ENCODE measurements at regions not wholly inside any gene's neighbourhood (a gene's known extent, or its start where the extent isn't known, plus 50 kb on each side); places are given as distances from the start of the nearest gene placed in this dataset.

DNA sequence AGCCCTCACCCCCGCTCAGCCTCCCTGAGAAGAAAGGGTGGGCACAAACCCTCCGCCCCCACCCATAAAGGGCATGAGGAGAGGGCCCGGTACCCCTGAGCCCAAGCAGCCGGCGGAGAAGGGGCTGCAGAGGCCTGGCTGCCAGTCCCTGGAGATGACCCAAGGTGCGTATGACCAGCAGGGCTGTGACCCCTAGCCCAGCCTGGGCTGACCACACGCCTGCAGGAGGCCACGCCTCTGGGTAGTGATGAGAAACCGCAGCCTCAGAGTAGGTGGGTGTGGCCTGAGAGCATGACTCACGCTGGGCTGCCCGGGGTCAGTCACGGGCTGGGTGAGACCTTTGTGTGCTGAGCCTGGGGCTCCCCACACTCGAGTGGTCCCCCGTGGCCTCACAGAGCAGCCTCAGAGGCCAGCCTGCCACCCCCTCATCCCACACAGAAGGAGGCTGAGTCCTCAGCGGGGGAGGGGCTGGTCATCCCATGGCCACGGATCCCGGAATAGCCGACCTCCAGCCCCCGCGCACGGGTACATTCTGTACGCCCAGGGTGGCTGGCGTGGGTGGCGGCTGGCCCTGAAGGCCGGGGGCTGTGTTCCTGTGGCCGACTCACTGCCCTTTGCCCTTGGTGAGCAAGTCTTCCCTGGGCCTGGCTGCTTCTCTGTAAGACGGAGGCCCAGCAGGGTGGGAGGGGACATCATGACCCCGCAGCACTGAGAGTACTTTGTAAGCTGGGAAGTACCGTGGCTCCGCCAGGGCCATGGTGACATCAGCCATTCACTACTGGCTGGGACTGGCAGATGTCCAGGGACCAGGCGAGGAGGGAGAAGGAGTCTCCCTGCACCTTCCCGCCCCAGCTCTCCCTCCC lies 110.8 kb upstream of the OTOS start:
- TF ChIP-seq, protein P1, sequence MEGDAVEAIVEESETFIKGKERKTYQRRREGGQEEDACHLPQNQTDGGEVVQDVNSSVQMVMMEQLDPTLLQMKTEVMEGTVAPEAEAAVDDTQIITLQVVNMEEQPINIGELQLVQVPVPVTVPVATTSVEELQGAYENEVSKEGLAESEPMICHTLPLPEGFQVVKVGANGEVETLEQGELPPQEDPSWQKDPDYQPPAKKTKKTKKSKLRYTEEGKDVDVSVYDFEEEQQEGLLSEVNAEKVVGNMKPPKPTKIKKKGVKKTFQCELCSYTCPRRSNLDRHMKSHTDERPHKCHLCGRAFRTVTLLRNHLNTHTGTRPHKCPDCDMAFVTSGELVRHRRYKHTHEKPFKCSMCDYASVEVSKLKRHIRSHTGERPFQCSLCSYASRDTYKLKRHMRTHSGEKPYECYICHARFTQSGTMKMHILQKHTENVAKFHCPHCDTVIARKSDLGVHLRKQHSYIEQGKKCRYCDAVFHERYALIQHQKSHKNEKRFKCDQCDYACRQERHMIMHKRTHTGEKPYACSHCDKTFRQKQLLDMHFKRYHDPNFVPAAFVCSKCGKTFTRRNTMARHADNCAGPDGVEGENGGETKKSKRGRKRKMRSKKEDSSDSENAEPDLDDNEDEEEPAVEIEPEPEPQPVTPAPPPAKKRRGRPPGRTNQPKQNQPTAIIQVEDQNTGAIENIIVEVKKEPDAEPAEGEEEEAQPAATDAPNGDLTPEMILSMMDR (IDR thresholded peaks at IDR 0.05; ENCODE audit: insufficient read depth, low read length, missing control alignments): no peak
- H3K4me3 ChIP-seq (ENCODE audit: low read depth, low read length): no peak overlapping the region
- no peak for DNase-seq (ENCODE audit: low read depth, low spot score)
- POLR2A ChIA-PET: no interaction called here
- CTCF ChIA-PET: interaction anchor here (1.0 kb wide), 2 partner anchors 8 to 187 kb away, joined by 3 to 5 read pairs; no protein-coding TSS in a partner anchor

DNA sequence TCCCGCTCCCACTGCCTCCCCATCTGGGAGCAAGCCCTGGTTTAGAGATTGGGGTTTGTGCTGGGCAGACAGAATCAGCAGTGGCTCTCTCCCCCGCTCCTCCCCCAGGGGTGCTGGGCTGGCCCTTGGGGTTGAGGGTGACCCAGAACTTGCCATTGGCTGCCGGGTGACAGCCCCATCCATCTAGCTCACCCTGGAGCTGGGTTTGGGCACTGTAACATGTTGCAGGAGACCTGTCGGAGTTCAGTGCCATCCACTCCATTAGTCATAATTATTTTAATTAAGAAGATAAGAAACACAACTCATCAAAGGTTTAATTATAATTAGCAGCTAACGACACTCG lies 111.4 kb upstream of the OTOS start:
- ChIA-PET CTCF (interaction anchor here (1.0 to 1.1 kb wide), 3 partner anchors 9 to 187 kb away, joined by 3 to 5 read pairs (median 5); no protein-coding TSS in a partner anchor), POLR2A (no interaction called here)
- H3K4me3 ChIP-seq (ENCODE audit: low read depth, low read length): no peak overlapping the region

DNA sequence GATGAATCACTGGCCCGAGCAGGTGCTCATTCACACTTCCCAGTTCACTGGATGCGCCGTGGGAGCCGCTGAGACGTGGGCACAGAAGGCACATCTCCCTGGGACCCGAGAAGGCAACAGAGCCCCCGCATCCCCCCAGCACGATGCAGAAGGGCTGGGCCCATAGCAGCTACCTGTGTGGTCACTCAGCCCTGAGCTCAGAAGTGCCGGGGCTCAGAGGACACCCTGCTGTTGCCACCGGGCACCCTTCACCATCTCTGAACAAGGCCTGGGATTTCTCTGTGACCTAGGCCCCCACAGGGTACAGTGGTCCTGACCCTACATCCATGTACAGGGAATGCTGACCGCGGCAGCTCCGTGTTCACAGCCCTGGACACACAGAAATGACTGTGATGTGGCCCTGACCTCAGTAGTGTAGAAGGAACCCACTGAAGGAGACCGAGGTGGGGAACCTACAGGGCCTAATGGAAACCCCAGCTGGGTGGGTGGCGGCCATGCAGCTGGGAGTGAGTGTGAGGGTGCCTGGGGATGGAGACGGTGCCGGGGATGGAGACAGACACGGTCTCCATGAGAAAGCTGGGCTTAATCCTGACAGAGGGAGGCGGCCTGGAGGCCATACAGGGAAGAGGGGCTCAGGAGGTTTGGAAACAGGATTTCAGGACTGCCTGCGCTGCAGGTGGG lies 111.9 kb upstream of the OTOS start:
- TF ChIP-seq, protein P1 (IDR thresholded peaks at IDR 0.05; ENCODE audit: insufficient read depth, low read length, missing control alignments): no peak
- ChIA-PET POLR2A (no interaction called here), CTCF (interaction anchor here (1.0 to 1.1 kb wide), 3 partner anchors 10 to 186 kb away, joined by 3 to 5 read pairs (median 5); no protein-coding TSS in a partner anchor)
- no peak for DNase-seq (ENCODE audit: low read depth, low spot score)
- no peak overlapping the region for H3K4me3 ChIP-seq (ENCODE audit: low read depth, low read length)

More for the DNA sequence above, 111.4 kb upstream of the OTOS start:
- no peak for DNase-seq (ENCODE audit: low read depth, low spot score)
- TF ChIP-seq, protein P1 (IDR thresholded peaks at IDR 0.05; ENCODE audit: insufficient read depth, low read length, missing control alignments): no peak

DNA sequence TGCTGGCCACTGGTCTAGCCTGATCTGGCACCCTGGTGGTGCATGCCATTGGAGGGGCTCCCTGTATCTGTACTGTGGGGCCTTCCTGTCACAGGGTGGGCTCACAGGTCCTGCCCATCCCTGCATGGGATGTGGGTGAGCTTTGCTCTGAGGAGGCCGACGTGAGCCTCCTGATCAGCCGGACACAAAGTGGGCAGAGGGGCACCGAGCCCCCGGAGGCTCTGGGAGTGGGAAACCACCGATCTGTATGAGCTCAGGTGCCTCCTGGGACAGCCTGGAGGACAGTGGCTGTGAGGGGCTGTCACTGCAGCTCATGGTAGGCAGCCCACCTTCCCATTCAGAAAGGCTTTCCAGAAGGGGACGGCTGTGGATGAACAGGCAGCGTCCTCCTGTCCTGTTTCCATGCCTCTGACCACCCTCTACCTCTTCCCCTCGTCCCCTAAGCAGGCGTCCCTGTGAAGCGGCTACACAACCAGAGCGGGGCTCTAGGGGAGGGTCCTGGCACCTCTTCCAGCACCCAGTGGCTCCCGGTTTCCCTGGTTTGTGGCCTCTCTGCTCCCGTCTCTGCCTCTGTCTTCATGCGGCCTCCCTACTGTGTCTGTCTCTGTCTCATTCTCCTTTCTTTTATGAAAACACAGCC lies 112.5 kb upstream of the OTOS start:
- ChIA-PET CTCF (interaction anchor here (1.1 to 1.5 kb wide), 2 partner anchors 8 to 20 kb away, joined by 5 read pairs; no protein-coding TSS in a partner anchor), POLR2A (no interaction called here)
- no peak for DNase-seq (ENCODE audit: low read depth, low spot score)
- no peak overlapping the region for H3K4me3 ChIP-seq (ENCODE audit: low read depth, low read length)
- TF ChIP-seq, protein P1 (IDR thresholded peaks at IDR 0.05; ENCODE audit: insufficient read depth, low read length, missing control alignments): no peak

DNA sequence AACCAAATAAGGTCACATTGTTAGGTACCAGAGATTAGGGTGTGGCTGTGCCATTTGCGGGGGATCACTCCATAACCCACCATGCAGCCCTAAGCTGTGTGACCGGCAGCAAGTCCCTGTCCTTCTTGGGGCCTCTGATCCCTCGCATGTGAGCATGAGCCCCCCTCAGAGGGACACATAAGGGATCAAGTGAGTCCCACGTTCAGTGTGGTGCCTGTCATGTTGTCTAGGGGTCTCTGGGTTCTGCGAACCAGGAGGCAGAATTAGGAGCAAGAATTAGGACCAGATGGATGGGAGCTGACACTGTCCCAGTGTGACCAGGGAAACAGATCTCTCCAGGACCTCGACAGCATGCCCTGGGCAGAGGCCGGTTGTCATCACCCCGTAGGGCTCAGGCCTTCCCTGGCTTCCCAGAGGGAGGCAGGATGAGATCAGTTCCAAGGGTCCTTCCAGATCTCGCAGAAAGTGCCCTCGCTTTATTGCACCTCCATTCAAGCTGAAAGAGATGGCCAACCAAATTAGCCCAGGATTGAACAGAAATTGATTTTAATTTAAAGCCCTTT lies 113.2 kb upstream of the OTOS start:
- ChIA-PET POLR2A (no interaction called here), CTCF (interaction anchor here (0.8 to 1.5 kb wide), 2 partner anchors 9 to 21 kb away, joined by 3 to 5 read pairs; no protein-coding TSS in a partner anchor)
- TF ChIP-seq, protein P1 (IDR thresholded peaks at IDR 0.05; ENCODE audit: insufficient read depth, low read length, missing control alignments): no peak
- no peak overlapping the region for H3K4me3 ChIP-seq (ENCODE audit: low read depth, low read length)
- no peak for DNase-seq (ENCODE audit: low read depth, low spot score)

All from AG04449 (cell line).